ENCODE measurements at regions not wholly inside any gene's neighbourhood (a gene's known extent, or its start where the extent isn't known, plus 50 kb on each side); places are given as distances from the start of the nearest gene placed in this dataset.

GRCh38 chr6:113558431-113558830, 298.7 kb upstream of the MARCKS start:
- no peak for TF ChIP-seq POLR2AphosphoS5 (IDR thresholded peaks at IDR 0.05; ENCODE audit: low read depth)
- TF ChIP-seq GABPA (IDR thresholded peaks at IDR 0.05; ENCODE audit: low read depth), result no peak
- TF ChIP-seq CTCF (IDR thresholded peaks at IDR 0.05; ENCODE audit: insufficient read depth, low read length), result no peak
- TF ChIP-seq REST (IDR thresholded peaks at IDR 0.05; ENCODE audit: insufficient replicate concordance, low read depth), result no peak
- no peak for TF ChIP-seq SPI1 (IDR thresholded peaks at IDR 0.05; ENCODE audit: borderline replicate concordance, low read depth)
- Histone ChIP-seq H3K4me3 (replicated peaks; ENCODE audit: insufficient read depth, low read length) (no peak overlapping the region), H3K27me3 (ENCODE audit: insufficient read depth, poor library complexity, severe bottlenecking) (no peaks in the 10 kb centered on the region), H3K27ac (replicated peaks) (no peak overlapping the region)
- DNase-seq (ENCODE audit: low read depth in 1 of 2, low spot score in 1 of 2), result no peak

- Histone ChIP-seq H3K4me3 (replicated peaks; ENCODE audit: insufficient read depth, low read length) (no peak overlapping the region), H3K27ac (replicated peaks) (no peak overlapping the region), H3K27me3 (ENCODE audit: insufficient read depth, poor library complexity, severe bottlenecking) (no peaks in the 10 kb centered on the region)
- no peak for TF ChIP-seq GABPA (IDR thresholded peaks at IDR 0.05; ENCODE audit: low read depth)
- no peak for TF ChIP-seq REST (IDR thresholded peaks at IDR 0.05; ENCODE audit: insufficient replicate concordance, low read depth)
- TF ChIP-seq POLR2AphosphoS5 (IDR thresholded peaks at IDR 0.05; ENCODE audit: low read depth), result no peak
- no peak for TF ChIP-seq SPI1 (IDR thresholded peaks at IDR 0.05; ENCODE audit: borderline replicate concordance, low read depth)
- no peak for TF ChIP-seq CTCF (IDR thresholded peaks at IDR 0.05; ENCODE audit: insufficient read depth, low read length)
- DNase-seq (ENCODE audit: low read depth in 1 of 2, low spot score in 1 of 2), result no peak
Observed at GRCh38 chr6:113558966-113559365, 298.2 kb upstream of the MARCKS start.

DNA sequence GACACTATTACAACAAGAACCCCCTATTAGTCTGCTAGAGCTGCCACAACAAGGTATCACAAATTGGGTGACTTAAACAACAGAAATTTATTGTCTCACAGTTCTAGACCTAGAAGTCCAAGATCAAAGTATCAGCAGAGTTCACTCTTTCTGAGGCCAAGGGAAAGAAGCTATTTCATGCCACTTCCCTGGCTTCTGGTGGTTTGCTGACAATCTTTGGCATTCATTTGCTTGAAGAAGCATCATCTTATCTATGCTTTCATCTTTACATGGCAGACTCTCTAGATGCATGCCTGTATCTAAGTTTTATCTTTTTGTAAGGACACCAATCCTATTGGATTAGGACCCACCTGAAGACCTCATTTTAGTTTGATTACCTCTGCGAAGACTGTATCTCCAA, 296.8 kb upstream of the MARCKS start:
- no peaks in the 10 kb centered on the region for H3K27me3 ChIP-seq (ENCODE audit: insufficient read depth, poor library complexity, severe bottlenecking)
- no peak overlapping the region for H3K4me3 ChIP-seq (replicated peaks; ENCODE audit: insufficient read depth, low read length)
- no peak overlapping the region for H3K27ac ChIP-seq (replicated peaks)
- DNase-seq (ENCODE audit: low read depth in 1 of 2, low spot score in 1 of 2), result no peak
- TF ChIP-seq POLR2AphosphoS5 (IDR thresholded peaks at IDR 0.05; ENCODE audit: low read depth) (no peak), CTCF (IDR thresholded peaks at IDR 0.05; ENCODE audit: insufficient read depth, low read length) (no peak), REST (IDR thresholded peaks at IDR 0.05; ENCODE audit: insufficient replicate concordance, low read depth) (no peak)
